NCI-H345 treated with DMSO at 0.1 percent for 48 hours (cell line): ENCODE measurements at regions not wholly inside any gene's neighbourhood (a gene's known extent, or its start where the extent isn't known, plus 50 kb on each side); places are given as distances from the start of the nearest gene placed in this dataset.

Source experiments
- DNase-seq: peaks from one replicate; lab custom pipeline; 2025; ENCODE audit not compliant: unreplicated experiment; lab: John Stamatoyannopoulos, UW

GRCh38 chr15:69955240-69955894 lies 142.3 kb downstream of the TLE3 start:
- no peak for DNase-seq

- no peak for DNase-seq
These were observed 141.3 kb downstream of the TLE3 start for GRCh38 chr15:69956417-69956816.

- no peak for DNase-seq
These were observed 140.5 kb downstream of the TLE3 start for GRCh38 chr15:69957175-69957574.

GRCh38 chr15:69958496-69959084 lies 139.1 kb downstream of the TLE3 start:
- no peak for DNase-seq

GRCh38 chr15:69962561-69962960 lies 135.2 kb downstream of the TLE3 start:
- no peak for DNase-seq

GRCh38 chr15:69963385-69963784 lies 134.3 kb downstream of the TLE3 start:
- no peak for DNase-seq

- no peak for DNase-seq
These were observed 125.9 kb downstream of the TLE3 start for GRCh38 chr15:69971771-69972170.

- DNase-seq, result no peak
These were observed 125.3 kb downstream of the TLE3 start for GRCh38 chr15:69972436-69972835.

GRCh38 chr15:69973102-69973714 lies 124.5 kb downstream of the TLE3 start:
- no peak for DNase-seq

GRCh38 chr15:69973880-69974279 lies 123.8 kb downstream of the TLE3 start:
- DNase-seq, result no peak

GRCh38 chr15:69974321-69974720 lies 123.4 kb downstream of the TLE3 start:
- DNase-seq, result no peak

GRCh38 chr15:69976366-69976994 lies 121.2 kb downstream of the TLE3 start:
- DNase-seq, result no peak

GRCh38 chr15:69978603-69979002 lies 119.1 kb downstream of the TLE3 start:
- no peak for DNase-seq

GRCh38 chr15:69979262-69979661 lies 118.5 kb downstream of the TLE3 start:
- DNase-seq, result no peak

GRCh38 chr15:69979783-69980182 lies 117.9 kb downstream of the TLE3 start:
- DNase-seq, result no peak

- no peak for DNase-seq
These were observed 117.2 kb downstream of the TLE3 start for GRCh38 chr15:69980341-69981059.

- no peak for DNase-seq
These were observed 115.7 kb downstream of the TLE3 start for GRCh38 chr15:69982037-69982436.

GRCh38 chr15:69983696-69984265 lies 113.9 kb downstream of the TLE3 start:
- DNase-seq, result no peak

- no peak for DNase-seq
These were observed 109.9 kb downstream of the TLE3 start for GRCh38 chr15:69987492-69988489.
